Endodermal cell (in vitro differentiated cells): ENCODE measurements at regions not wholly inside any gene's neighbourhood (a gene's known extent, or its start where the extent isn't known, plus 50 kb on each side); places are given as distances from the start of the nearest gene placed in this dataset.

Source experiments
- DNase-seq: peaks from one replicate; pipeline ENCODE4 v3.0.0-alpha.2; 2017
- H3K27ac ChIP-seq: 2 replicates; pipeline ENCODE4 v1.5.1; 2013; ENCODE audit warnings: mild to moderate bottlenecking, low read depth, low read length, moderate library complexity
- H3K27me3 ChIP-seq: 2 replicates; pipeline ENCODE4 v1.6.1; 2013; ENCODE audit warnings: mild to moderate bottlenecking, low read length, moderate library complexity; ENCODE audit not compliant: insufficient read depth, control insufficient read depth, poor library complexity, severe bottlenecking
- H3K36me3 ChIP-seq: 2 replicates; pipeline ENCODE4 v1.7.0; 2013; ENCODE audit warnings: mild to moderate bottlenecking, low read length, moderate library complexity; ENCODE audit not compliant: control insufficient read depth, insufficient read depth
- H3K4me1 ChIP-seq: one replicate; pipeline ENCODE4 v1.7.0; 2013; ENCODE audit warnings: low read length; ENCODE audit not compliant: control insufficient read depth, insufficient read depth
- H3K4me3 ChIP-seq: 2 replicates; pipeline ENCODE4 v1.5.1; 2013; ENCODE audit warnings: mild to moderate bottlenecking, low read length, moderate library complexity
- H3K9ac ChIP-seq: 2 replicates; pipeline ENCODE4 v1.6.1; 2013; ENCODE audit warnings: mild to moderate bottlenecking, low read length, moderate library complexity; ENCODE audit not compliant: poor library complexity, severe bottlenecking; ENCODE audit errors: extremely low read depth
- H3K9me3 ChIP-seq: 2 replicates; pipeline ENCODE4 v1.6.1; 2013; ENCODE audit warnings: mild to moderate bottlenecking, low read length, moderate library complexity; ENCODE audit not compliant: control insufficient read depth
- H3K27ac Mint-ChIP-seq: 2 replicates; pipeline ENCODE4 v1.8.0; 2020; ENCODE audit warnings: mixed read lengths
- H3K27me3 Mint-ChIP-seq: 2 replicates; pipeline ENCODE4 v1.8.0; 2021; ENCODE audit warnings: mild to moderate bottlenecking, mixed read lengths; ENCODE audit not compliant: insufficient read depth
- H3K36me3 Mint-ChIP-seq: 2 replicates; pipeline ENCODE4 v1.8.0; 2020; ENCODE audit warnings: low read depth, mixed read lengths
- H3K4me1 Mint-ChIP-seq: 2 replicates; pipeline ENCODE4 v1.8.0; 2020; ENCODE audit warnings: mixed read lengths
- H3K4me3 Mint-ChIP-seq: 2 replicates; pipeline ENCODE4 v1.8.0; 2020; ENCODE audit warnings: mild to moderate bottlenecking, moderate library complexity, mixed read lengths
- H3K9me3 Mint-ChIP-seq: 2 replicates; pipeline ENCODE4 v1.8.0; 2020; ENCODE audit warnings: mild to moderate bottlenecking, mixed read lengths
- WGBS, 2 experiments: methylation state at CpG; one replicate each; pipeline versions ENCODE4 v1.1.5 to v1.1.7; 2013; ENCODE audit warnings: missing lambda C conversion rate in 2 of 2, mixed read lengths in 1 of 2; ENCODE audit not compliant: insufficient coverage in 1 of 2, insufficient read length in 1 of 2; 5-methylcytosine and 5-hydroxymethylcytosine counted together
- TF ChIP-seq, protein P1 (sequence below): fragments of 200-600 bp; sonication (generic); conservative IDR thresholded peaks from 2 replicates; pipeline ENCODE4 v1.5.0; 2021; ENCODE audit warnings: antibody characterized with exemption, mild to moderate bottlenecking

DNA sequence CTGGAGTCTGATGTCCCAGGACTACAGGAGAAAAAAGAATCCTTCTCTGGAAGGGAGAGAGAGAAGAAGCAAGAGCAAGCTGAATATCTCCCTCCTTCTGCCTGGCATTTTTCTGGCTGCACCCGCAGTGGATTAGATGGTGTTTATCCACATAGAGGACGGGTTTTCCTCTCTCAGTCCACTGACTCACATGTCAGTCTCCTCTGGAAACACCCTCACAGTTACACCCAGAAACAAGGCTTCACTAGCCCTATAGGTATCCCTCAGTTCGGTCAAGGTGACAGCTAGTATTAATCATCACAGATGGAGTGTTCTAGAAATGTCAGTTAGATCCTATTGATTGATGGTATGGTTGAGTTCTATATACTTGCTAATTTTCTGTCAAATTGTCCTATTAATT is 87.9 kb downstream of the RHOU start:
- Mint-ChIP-seq H3K27ac (no peak overlapping the region), H3K9me3 (no peaks in the 10 kb centered on the region), H3K4me3 (no peak overlapping the region), H3K27me3 (peaks cover 6% of the 10 kb centered on the region), H3K36me3 (no peaks in the 10 kb centered on the region), H3K4me1 (peaks cover 23% of the 10 kb centered on the region)
- Histone ChIP-seq H3K4me3 (no peak overlapping the region), H3K4me1 (no peaks in the 10 kb centered on the region), H3K9me3 (no peaks in the 10 kb centered on the region), H3K27me3 (no peaks in the 10 kb centered on the region), H3K9ac (no peak overlapping the region), H3K36me3 (no peaks in the 10 kb centered on the region), H3K27ac (no peak overlapping the region)
- 92 to 100% methylated on average over 1 to 3 of the region's 3 CpGs for WGBS, 2 experiments
- DNase-seq = no peak
- TF ChIP-seq, protein P1, sequence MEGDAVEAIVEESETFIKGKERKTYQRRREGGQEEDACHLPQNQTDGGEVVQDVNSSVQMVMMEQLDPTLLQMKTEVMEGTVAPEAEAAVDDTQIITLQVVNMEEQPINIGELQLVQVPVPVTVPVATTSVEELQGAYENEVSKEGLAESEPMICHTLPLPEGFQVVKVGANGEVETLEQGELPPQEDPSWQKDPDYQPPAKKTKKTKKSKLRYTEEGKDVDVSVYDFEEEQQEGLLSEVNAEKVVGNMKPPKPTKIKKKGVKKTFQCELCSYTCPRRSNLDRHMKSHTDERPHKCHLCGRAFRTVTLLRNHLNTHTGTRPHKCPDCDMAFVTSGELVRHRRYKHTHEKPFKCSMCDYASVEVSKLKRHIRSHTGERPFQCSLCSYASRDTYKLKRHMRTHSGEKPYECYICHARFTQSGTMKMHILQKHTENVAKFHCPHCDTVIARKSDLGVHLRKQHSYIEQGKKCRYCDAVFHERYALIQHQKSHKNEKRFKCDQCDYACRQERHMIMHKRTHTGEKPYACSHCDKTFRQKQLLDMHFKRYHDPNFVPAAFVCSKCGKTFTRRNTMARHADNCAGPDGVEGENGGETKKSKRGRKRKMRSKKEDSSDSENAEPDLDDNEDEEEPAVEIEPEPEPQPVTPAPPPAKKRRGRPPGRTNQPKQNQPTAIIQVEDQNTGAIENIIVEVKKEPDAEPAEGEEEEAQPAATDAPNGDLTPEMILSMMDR = no peak

- TF ChIP-seq, protein P1 = no peak
- H3K36me3 Mint-ChIP-seq = no peaks in the 10 kb centered on the region
Observed at GRCh38 chr1:228824366-228824765, 89.1 kb downstream of the RHOU start.

DNA sequence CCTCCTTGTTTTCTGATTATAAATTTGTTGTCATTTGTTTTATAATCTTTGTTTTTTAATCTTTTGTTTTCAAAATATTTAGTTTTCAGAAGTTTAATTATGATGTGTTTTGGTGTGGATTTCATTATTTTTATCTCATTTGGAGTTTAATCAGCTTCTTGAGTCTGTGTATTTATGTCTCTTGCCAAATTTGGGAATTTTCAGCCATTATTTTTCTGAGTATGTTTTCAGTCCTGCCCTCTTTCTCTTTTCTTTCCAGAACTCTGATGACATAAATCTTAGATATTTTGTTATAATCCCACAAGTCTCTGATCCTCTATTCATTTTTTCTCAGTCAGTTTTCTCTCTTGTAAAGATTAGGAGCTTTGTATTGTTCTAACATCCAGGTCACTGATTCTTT is 89.8 kb downstream of the RHOU start:
- no peak overlapping the region for H3K4me3 ChIP-seq
- Mint-ChIP-seq H3K36me3 (no peaks in the 10 kb centered on the region), H3K27ac (no peak overlapping the region), H3K27me3 (peaks cover 2% of the 10 kb centered on the region), H3K4me1 (peaks cover 18% of the 10 kb centered on the region), H3K4me3 (no peak overlapping the region), H3K9me3 (no peaks in the 10 kb centered on the region)
- no peaks in the 10 kb centered on the region for H3K36me3 ChIP-seq
- no peaks in the 10 kb centered on the region for H3K4me1 ChIP-seq
- H3K9me3 ChIP-seq = no peaks in the 10 kb centered on the region
- DNase-seq = no peak
- H3K9ac ChIP-seq = no peak overlapping the region
- no peak overlapping the region for H3K27ac ChIP-seq
- TF ChIP-seq, protein P1 = no peak
- no peaks in the 10 kb centered on the region for H3K27me3 ChIP-seq

More at GRCh38 chr1:228824366-228824765, 89.1 kb downstream of the RHOU start:
- Histone ChIP-seq H3K4me1 (no peaks in the 10 kb centered on the region), H3K9ac (no peak overlapping the region), H3K9me3 (no peaks in the 10 kb centered on the region), H3K27me3 (no peaks in the 10 kb centered on the region), H3K36me3 (no peaks in the 10 kb centered on the region), H3K4me3 (no peak overlapping the region), H3K27ac (no peak overlapping the region)
- no peak for DNase-seq
- Mint-ChIP-seq H3K27me3 (peaks cover 2% of the 10 kb centered on the region), H3K4me3 (no peak overlapping the region), H3K4me1 (peaks cover 18% of the 10 kb centered on the region), H3K27ac (no peak overlapping the region), H3K9me3 (no peaks in the 10 kb centered on the region)
- 83 to 97% methylated on average over 2 to 7 of the region's 7 CpGs for WGBS, 2 experiments
